K562 (cell line): ENCODE measurements at regions not wholly inside any gene's neighbourhood (a gene's known extent, or its start where the extent isn't known, plus 50 kb on each side); places are given as distances from the start of the nearest gene placed in this dataset.
"Not testable (repeated sequence)": the region's sequence is repeated elsewhere in the genome, so short reads cannot be mapped to it uniquely, and the experiment has no call there.

Experiments used
- ATAC-seq: fragments of 200-7000 bp; cut with Tn5 transposase; 3 replicates; pipeline ENCODE4 v1.9.1; 2020; ENCODE audit warnings: moderate library complexity
- BruUV-seq: library from RNA; stranded (reverse); fragments of 400-500 nt; replicated peaks from 2 replicates; lab custom pipeline; 2021; lab: Mats Ljungman, UMichigan
- CTCF ChIA-PET: fragments of 300-600 bp; formaldehyde crosslinking; extraction: SDS; loops from one replicate; lab custom pipeline; 2021; ENCODE audit warnings: low intra/inter-chr PET ratio; lab: Yijun Ruan, JAX
- POLR2A ChIA-PET: fragments of 300-600, 350-650 bp; sonication (Branson Sonifier 250); formaldehyde crosslinking; extraction: SDS; loops from one replicate; lab custom pipeline; 2021; ENCODE audit warnings: antibody characterized with exemption, inconsistent platforms; lab: Yijun Ruan, JAX
- DNase-seq, 4 experiments: peaks; one replicate each; pipeline versions ENCODE4 v3.0.0 to v3.0.0-alpha.2; 2011 to 2018; ENCODE audit warnings: low spot score in 3 of 4, mixed read lengths in 3 of 4; ENCODE audit errors: extremely low read depth in 1 of 4
- FAIRE-seq: peaks from 2 replicates; lab custom pipeline; 2011; peaks lifted over from hg19 to GRCh38; lab: Jason Lieb, UNC
- H2AFZ ChIP-seq: 2 replicates; pipeline ENCODE4 v1.6.0; 2011; ENCODE audit warnings: low read depth, low read length, control low read depth, inconsistent platforms
- H3K27ac ChIP-seq: fragments of 200-600 bp; 3 replicates; pipeline ENCODE4 v1.8.0; 2011; ENCODE audit warnings: low read depth, mild to moderate bottlenecking, control low read depth, inconsistent platforms, low read length, moderate library complexity, mixed read lengths; ENCODE audit errors: extremely low read depth
- H3K27me3 ChIP-seq, 2 experiments: fragments of 300-600 bp in 1 of 2; 2 replicates in 1 of 2; 3 replicates in 1 of 2; pipeline versions ENCODE4 v1.6.0 to v1.8.0; 2011; ENCODE audit warnings: inconsistent platforms in 2 of 2, low read length in 2 of 2, mild to moderate bottlenecking in 1 of 2, mixed read lengths in 1 of 2, moderate library complexity in 1 of 2; ENCODE audit not compliant: control insufficient read depth in 2 of 2, insufficient read depth in 2 of 2
- H3K36me3 ChIP-seq: fragments of 300-600 bp; 3 replicates; pipeline ENCODE4 v1.8.0; 2011; ENCODE audit warnings: mild to moderate bottlenecking, low read length, inconsistent platforms; ENCODE audit not compliant: control insufficient read depth, insufficient read depth
- H3K4me1 ChIP-seq, 2 experiments: fragments of 200-600 bp in 1 of 2; replicated peaks in 1 of 2; 2 replicates in 1 of 2; 3 replicates in 1 of 2; pipeline versions ENCODE4 v1.5.1 to v1.8.0; 2011; ENCODE audit warnings: inconsistent platforms in 2 of 2, low read length in 2 of 2, mild to moderate bottlenecking in 1 of 2, mixed read lengths in 1 of 2, moderate library complexity in 1 of 2; ENCODE audit not compliant: control insufficient read depth in 2 of 2, insufficient read depth in 2 of 2
- H3K4me2 ChIP-seq: 2 replicates; pipeline ENCODE4 v1.6.1; 2011; ENCODE audit warnings: low read length, control low read depth, inconsistent platforms, mixed read lengths; ENCODE audit not compliant: insufficient read depth
- H3K4me3 ChIP-seq: fragments of 200-600 bp; sonication (generic), shearing (Covaris generic); 2 replicates; pipeline ENCODE4 v1.5.1; 2016; ENCODE audit warnings: control low read depth, inconsistent platforms
- H3K79me2 ChIP-seq: fragments of 200-600 bp; 3 replicates; pipeline ENCODE4 v1.8.0; 2011; ENCODE audit warnings: low read length, inconsistent platforms; ENCODE audit not compliant: control insufficient read depth, insufficient read depth
- H3K9ac ChIP-seq, 2 experiments: 2 replicates each; pipeline versions ENCODE4 v1.6.0 to v1.6.1; 2011; ENCODE audit warnings: low read depth in 2 of 2, low read length in 2 of 2, control low read depth in 1 of 2, inconsistent platforms in 1 of 2, mild to moderate bottlenecking in 1 of 2, mixed read lengths in 1 of 2; ENCODE audit not compliant: insufficient read depth in 1 of 2
- H3K9me1 ChIP-seq: one replicate; pipeline ENCODE4 v1.6.0; 2011; ENCODE audit warnings: inconsistent platforms, mild to moderate bottlenecking, low read length, moderate library complexity; ENCODE audit not compliant: control insufficient read depth, insufficient read depth
- H3K9me3 ChIP-seq: replicated peaks from 2 replicates; pipeline ENCODE4 v1.5.1; 2011; ENCODE audit warnings: low read depth, low read length, inconsistent platforms; ENCODE audit not compliant: control insufficient read depth, insufficient read depth
- H4K20me1 ChIP-seq: replicated peaks from 2 replicates; pipeline ENCODE4 v1.6.1; 2011; ENCODE audit warnings: low read length, inconsistent platforms, mixed read lengths; ENCODE audit not compliant: control insufficient read depth, insufficient read depth
- RAD51 ChIP-seq: fragments of 450-650 bp; IDR thresholded peaks from 2 replicates; pipeline ENCODE4 v1.7.1; 2016; ENCODE audit warnings: low read depth, mild to moderate bottlenecking, borderline replicate concordance
- WGBS: fragments of 100-300 bp; shearing (Covaris generic); methylation state at CpG from one replicate; pipeline ENCODE4 v1.1.6; 2016; ENCODE audit warnings: low coverage, mixed read lengths; ENCODE audit not compliant: insufficient coverage; ENCODE audit errors: missing lambda C conversion rate; 5-methylcytosine and 5-hydroxymethylcytosine counted together
- in situ Hi-C: fragments of 300-500 bp; cut with MboI; formaldehyde crosslinking; loops from 4 replicates; pipeline ENCODE4 v1.15.0; 2018; ENCODE audit warnings: inconsistent platforms, mixed read lengths
- intact Hi-C: fragments of 100-400 bp; cut with micrococcal nuclease; formaldehyde crosslinking; loops from 2 replicates; pipeline ENCODE4 v1.14.2; 2022

DNA sequence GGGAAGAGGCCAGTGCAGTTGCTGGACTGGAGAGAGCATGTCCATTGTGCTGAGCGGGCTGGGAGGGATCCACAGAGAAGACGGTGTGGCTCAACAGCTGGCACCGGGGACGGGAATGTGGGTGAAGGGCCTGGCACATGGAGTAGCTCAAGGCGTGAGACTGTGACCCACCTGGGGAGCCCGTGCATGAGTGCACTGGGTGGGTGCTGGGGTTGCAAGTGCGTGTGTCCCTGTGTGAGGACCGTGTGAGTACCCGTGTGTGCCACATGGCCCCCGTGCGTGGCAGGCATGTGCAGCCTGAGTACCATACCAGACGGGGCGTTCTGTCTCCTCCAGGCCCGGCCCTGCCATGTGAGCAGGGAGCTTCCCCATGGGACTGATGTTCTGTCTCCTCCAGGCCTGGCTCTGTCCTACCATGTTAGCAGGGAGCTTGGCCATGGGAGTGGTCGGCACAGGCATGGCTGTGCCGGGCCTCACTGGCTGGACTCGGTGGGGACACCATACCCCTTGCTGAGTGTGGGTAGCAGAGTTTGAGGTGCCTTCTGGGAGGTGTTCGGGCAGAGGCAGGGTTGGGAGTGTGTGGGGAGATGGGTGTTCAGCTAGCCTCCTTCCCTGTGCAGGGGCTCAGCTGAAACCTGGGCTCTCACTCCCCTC is 234.4 kb downstream of the TMEM121 start:
- Histone ChIP-seq H4K20me1 (no peaks in the 10 kb centered on the region), H3K79me2 (no peaks in the 10 kb centered on the region), H3K27ac (no peak overlapping the region), H3K4me1 (no peaks in the 10 kb centered on the region), H3K36me3 (no peaks in the 10 kb centered on the region), H3K27me3 (no peaks in the 10 kb centered on the region), H3K4me2 (no peak overlapping the region), H3K9me1 (no peaks in the 10 kb centered on the region), H3K9me3 (no peaks in the 10 kb centered on the region), H3K9ac (no peak overlapping the region), H2AFZ (no peak overlapping the region), H3K4me3 (no peak overlapping the region)
- no TSS peak for BruUV-seq
- intact Hi-C loops (no loop called here), in situ Hi-C loops (no loop called here)
- ATAC-seq (no peak), DNase-seq (no peak), FAIRE-seq (no peak)
- CTCF ChIA-PET, result no interaction called here
- under 1% methylated on average over 14 of the region's 18 CpGs for WGBS
- no peak for TF ChIP-seq RAD51
- POLR2A ChIA-PET, result no interaction called here

DNA sequence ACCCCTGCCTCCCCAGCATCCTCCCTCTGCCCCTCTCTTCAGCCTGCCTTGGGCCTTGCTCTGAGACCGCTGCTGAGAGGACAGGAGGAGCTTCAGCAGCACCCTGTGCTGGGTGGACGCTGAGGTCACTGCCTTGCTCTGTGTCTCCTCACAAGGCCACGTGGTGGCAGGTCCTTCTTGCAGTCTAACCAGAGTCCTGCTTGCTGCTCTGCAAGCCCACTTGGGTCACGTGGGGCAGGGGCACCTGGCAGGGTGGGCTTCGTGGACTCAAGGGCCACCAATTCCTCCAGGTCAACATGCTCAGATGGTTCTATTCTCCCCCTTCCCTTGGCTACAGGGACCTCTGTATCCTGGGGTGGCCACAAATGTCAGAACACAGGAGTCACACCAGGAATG is 235.0 kb downstream of the TMEM121 start:
- CTCF ChIA-PET, intact Hi-C loops, H3K4me3 ChIP-seq, H3K4me2 ChIP-seq, H3K9ac ChIP-seq, H3K36me3 ChIP-seq, H3K27ac ChIP-seq, H3K4me1 ChIP-seq, H4K20me1 ChIP-seq, BruUV-seq, H3K9me1 ChIP-seq, H3K79me2 ChIP-seq, H3K27me3 ChIP-seq, in situ Hi-C loops, H3K9me3 ChIP-seq, POLR2A ChIA-PET, ATAC-seq, FAIRE-seq, H2AFZ ChIP-seq, DNase-seq: not testable (repeated sequence)
- WGBS, result 0% methylated on average over 4 of the region's 5 CpGs
